HG03342 (cell line): ENCODE measurements at regions not wholly inside any gene's neighbourhood (a gene's known extent, or its start where the extent isn't known, plus 50 kb on each side); places are given as distances from the start of the nearest gene placed in this dataset.
"Not testable (repeated sequence)": the region's sequence is repeated elsewhere in the genome, so short reads cannot be mapped to it uniquely, and the experiment has no call there.

Experiments used
- ATAC-seq: cut with Tn5 transposase; IDR thresholded peaks from one replicate; pipeline ENCODE4 v1.9.1; 2021; ENCODE audit warnings: mild to moderate bottlenecking, moderate library complexity; ENCODE audit not compliant: unreplicated experiment

- ATAC-seq, result no peak
These were observed 78.8 kb downstream of the IGLL1 start for GRCh38 chr22:23501261-23501619.

GRCh38 chr22:23500508-23501260 lies 79.4 kb downstream of the IGLL1 start:
- no peak for ATAC-seq

- ATAC-seq, result no peak
These were observed 80.1 kb downstream of the IGLL1 start for GRCh38 chr22:23499845-23500500.

- ATAC-seq, result no peak
These were observed 81.0 kb downstream of the IGLL1 start for GRCh38 chr22:23498811-23499798.

- ATAC-seq, result not testable (repeated sequence)
These were observed 82.2 kb downstream of the IGLL1 start for GRCh38 chr22:23497889-23498288.

- no peak for ATAC-seq
These were observed 82.8 kb downstream of the IGLL1 start for GRCh38 chr22:23497016-23497885.

GRCh38 chr22:23496445-23496833 lies 83.7 kb downstream of the IGLL1 start:
- no peak for ATAC-seq

- ATAC-seq, result no peak
These were observed 84.3 kb downstream of the IGLL1 start for GRCh38 chr22:23495614-23496444.

GRCh38 chr22:23494930-23495266 lies 85.2 kb downstream of the IGLL1 start:
- ATAC-seq, result no peak

- no peak for ATAC-seq
These were observed 94.6 kb downstream of the IGLL1 start for GRCh38 chr22:23485490-23485889.

- no peak for ATAC-seq
These were observed 95.4 kb downstream of the IGLL1 start for GRCh38 chr22:23484651-23485050.

- no peak for ATAC-seq
These were observed 98.7 kb downstream of the IGLL1 start for GRCh38 chr22:23481369-23481768.

GRCh38 chr22:23478175-23478574 lies 101.9 kb downstream of the IGLL1 start:
- no peak for ATAC-seq

GRCh38 chr22:23474531-23474930 lies 105.6 kb downstream of the IGLL1 start:
- not testable (repeated sequence) for ATAC-seq

GRCh38 chr22:23473901-23474300 lies 106.2 kb downstream of the IGLL1 start:
- ATAC-seq, result no peak

- ATAC-seq, result not testable (repeated sequence)
These were observed 107.7 kb downstream of the IGLL1 start for GRCh38 chr22:23472376-23472775.

- no peak for ATAC-seq
These were observed 108.4 kb downstream of the IGLL1 start for GRCh38 chr22:23471698-23472097.

- no peak for ATAC-seq
These were observed 109.2 kb downstream of the IGLL1 start for GRCh38 chr22:23470811-23471389.

GRCh38 chr22:23467721-23468294 lies 112.3 kb downstream of the IGLL1 start:
- ATAC-seq, result no peak
